GM19372 (cell line): ENCODE measurements at regions not wholly inside any gene's neighbourhood (a gene's known extent, or its start where the extent isn't known, plus 50 kb on each side); places are given as distances from the start of the nearest gene placed in this dataset.
"Not testable (repeated sequence)": the region's sequence is repeated elsewhere in the genome, so short reads cannot be mapped to it uniquely, and the experiment has no call there.

Experiments
- ATAC-seq: cut with Tn5 transposase; IDR thresholded peaks from one replicate; pipeline ENCODE4 v1.9.1; 2021; ENCODE audit warnings: mild to moderate bottlenecking, low read depth, moderate library complexity; ENCODE audit not compliant: unreplicated experiment

- ATAC-seq, result no peak
Observed at GRCh38 chr12:9380650-9381049, 172.5 kb upstream of the PZP start.

- no peak for ATAC-seq
Observed at GRCh38 chr12:9379023-9379742, 171.0 kb upstream of the PZP start.

- no peak for ATAC-seq
Observed at GRCh38 chr12:9378430-9378835, 170.2 kb upstream of the PZP start.

- no peak for ATAC-seq
Observed at GRCh38 chr12:9372202-9372601, 164.0 kb upstream of the PZP start.

- ATAC-seq, result no peak
Observed at GRCh38 chr12:9367828-9368227, 159.6 kb upstream of the PZP start.

- ATAC-seq, result no peak
Observed at GRCh38 chr12:9367201-9367600, 159.0 kb upstream of the PZP start.

GRCh38 chr12:9365296-9365695 lies 157.1 kb upstream of the PZP start:
- no peak for ATAC-seq

GRCh38 chr12:9364224-9365176 lies 156.3 kb upstream of the PZP start:
- ATAC-seq, result peak; percentile 71

- ATAC-seq, result no peak
Observed at GRCh38 chr12:9363145-9363544, 154.9 kb upstream of the PZP start.

- ATAC-seq, result no peak
Observed at GRCh38 chr12:9361879-9362326, 153.7 kb upstream of the PZP start.

GRCh38 chr12:9354009-9354754 lies 146.0 kb upstream of the PZP start:
- not testable (repeated sequence) for ATAC-seq

GRCh38 chr12:9351136-9351535 lies 142.9 kb upstream of the PZP start:
- no peak for ATAC-seq

- ATAC-seq, result no peak
Observed at GRCh38 chr12:9349888-9350885, 142.0 kb upstream of the PZP start.

- no peak for ATAC-seq
Observed at GRCh38 chr12:9348906-9349518, 140.8 kb upstream of the PZP start.

GRCh38 chr12:9347328-9348127 lies 139.3 kb upstream of the PZP start:
- ATAC-seq, result no peak

- ATAC-seq, result no peak
Observed at GRCh38 chr12:9346866-9347327, 138.7 kb upstream of the PZP start.

- no peak for ATAC-seq
Observed at GRCh38 chr12:9345171-9345570, 137.0 kb upstream of the PZP start.

- ATAC-seq, result no peak
Observed at GRCh38 chr12:9344541-9344940, 136.3 kb upstream of the PZP start.
